ENCODE measurements at regions not wholly inside any gene's neighbourhood (a gene's known extent, or its start where the extent isn't known, plus 50 kb on each side); places are given as distances from the start of the nearest gene placed in this dataset.

GRCh38 chr10:131724169-131724545, 176.7 kb upstream of the PPP2R2D start:
- Histone ChIP-seq H3K27me3 (ENCODE audit: insufficient read depth, low read depth) (peaks cover 2% of the 10 kb centered on the region; the same call in 1 of the 2 replicates), H3K4me2 (no peak overlapping the region), H4K20me1 (ENCODE audit: insufficient read depth) (no peaks in the 10 kb centered on the region), H3K27ac (no peak overlapping the region), H3K9ac (no peak overlapping the region), H3K4me1 (ENCODE audit: low read depth, poor library complexity, severe bottlenecking) (no peaks in the 10 kb centered on the region), H3K36me3 (ENCODE audit: insufficient read depth) (no peaks in the 10 kb centered on the region), H3K4me3 (IDR thresholded peaks at IDR 0.05; ENCODE audit: insufficient read depth, low read depth, low read length) (no peak overlapping the region), H3K79me2 (ENCODE audit: insufficient read depth, low read depth) (no peaks in the 10 kb centered on the region), H2AFZ (ENCODE audit: low read depth) (no peak overlapping the region)
- no peak for TF ChIP-seq CTCF (conservative IDR thresholded peaks at IDR 0.05; ENCODE audit: low read depth, low read length)

DNA sequence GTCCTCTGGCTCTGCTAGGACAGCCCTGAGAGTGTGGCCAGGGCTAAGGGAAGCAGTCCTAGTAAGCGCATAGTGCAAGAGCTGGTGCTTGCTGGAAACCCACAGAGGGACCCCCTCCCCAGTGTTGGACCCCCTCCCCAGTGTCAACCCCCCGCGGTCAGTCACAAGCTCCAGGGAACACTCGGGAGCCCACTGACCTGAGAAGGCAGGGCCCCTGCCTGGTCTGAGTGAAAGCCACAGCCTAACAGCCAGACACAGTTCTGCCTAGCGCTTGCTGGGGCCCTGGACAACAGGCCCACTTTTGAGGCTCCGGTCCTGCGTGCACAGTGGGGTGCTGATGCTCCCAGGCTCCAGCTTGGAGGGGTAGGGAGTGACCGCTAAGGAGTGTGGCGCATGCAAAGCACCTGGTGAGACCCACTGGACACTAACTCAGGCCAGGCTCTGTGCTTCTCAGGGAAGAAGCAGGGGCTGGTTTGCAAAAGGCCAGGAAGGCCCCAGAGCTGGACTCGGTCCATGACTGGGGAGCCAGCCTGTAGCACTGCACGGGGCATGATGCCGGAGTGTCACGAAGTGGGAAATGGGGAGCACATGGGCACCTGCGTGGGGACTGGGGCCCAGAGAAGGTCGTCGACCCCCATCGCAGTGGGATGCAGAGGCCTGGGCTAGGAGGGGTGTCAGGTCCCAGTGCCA, 175.8 kb upstream of the PPP2R2D start:
- H3K27ac ChIP-seq = no peak overlapping the region
- H4K20me1 ChIP-seq (ENCODE audit: insufficient read depth) = no peaks in the 10 kb centered on the region
- H3K4me3 ChIP-seq (IDR thresholded peaks at IDR 0.05; ENCODE audit: insufficient read depth, low read depth, low read length) = no peak overlapping the region
- H3K79me2 ChIP-seq (ENCODE audit: insufficient read depth, low read depth) = no peaks in the 10 kb centered on the region
- TF ChIP-seq CTCF (conservative IDR thresholded peaks at IDR 0.05; ENCODE audit: low read depth, low read length) = no peak
- H3K4me1 ChIP-seq (ENCODE audit: low read depth, poor library complexity, severe bottlenecking) = no peaks in the 10 kb centered on the region
- H3K9ac ChIP-seq = no peak overlapping the region
- peaks cover 2% of the 10 kb centered on the region; the same call in 1 of the 2 replicates for H3K27me3 ChIP-seq (ENCODE audit: insufficient read depth, low read depth)
- H3K4me2 ChIP-seq = no peak overlapping the region
- no peak overlapping the region for H2AFZ ChIP-seq (ENCODE audit: low read depth)
- H3K36me3 ChIP-seq (ENCODE audit: insufficient read depth) = no peaks in the 10 kb centered on the region

DNA sequence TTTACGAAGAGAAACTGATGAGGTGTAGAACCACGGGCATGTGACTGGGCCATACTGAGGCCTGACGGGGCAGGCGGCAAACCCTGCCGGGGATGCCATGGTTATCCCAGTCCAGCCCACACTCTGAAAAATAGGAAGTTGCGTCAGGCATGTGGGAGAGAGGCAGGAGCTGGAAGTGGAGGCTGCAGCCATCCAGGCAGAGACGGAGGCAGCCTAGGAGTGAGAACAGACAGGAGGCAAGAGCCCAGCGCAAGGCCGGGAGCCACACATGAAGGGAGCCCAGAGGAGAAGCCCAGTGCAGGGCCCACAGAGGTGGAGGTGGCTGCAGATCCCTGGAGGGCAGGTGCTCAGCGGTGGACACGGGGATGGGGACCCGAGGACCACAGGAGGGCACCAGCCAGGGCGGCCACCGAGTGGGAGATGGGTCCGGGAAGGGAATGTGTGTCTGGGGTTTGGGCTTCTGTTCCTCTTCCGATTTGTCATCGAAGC, 175.2 kb upstream of the PPP2R2D start:
- Histone ChIP-seq H3K4me1 (ENCODE audit: low read depth, poor library complexity, severe bottlenecking) (no peaks in the 10 kb centered on the region), H2AFZ (ENCODE audit: low read depth) (no peak overlapping the region), H3K4me2 (no peak overlapping the region), H3K4me3 (IDR thresholded peaks at IDR 0.05; ENCODE audit: insufficient read depth, low read depth, low read length) (no peak overlapping the region), H3K79me2 (ENCODE audit: insufficient read depth, low read depth) (no peaks in the 10 kb centered on the region), H3K27me3 (ENCODE audit: insufficient read depth, low read depth) (peaks cover 2% of the 10 kb centered on the region; the same call in 1 of the 2 replicates), H3K36me3 (ENCODE audit: insufficient read depth) (no peaks in the 10 kb centered on the region), H4K20me1 (ENCODE audit: insufficient read depth) (no peaks in the 10 kb centered on the region), H3K9ac (no peak overlapping the region), H3K27ac (no peak overlapping the region)
- no peak for TF ChIP-seq CTCF (conservative IDR thresholded peaks at IDR 0.05; ENCODE audit: low read depth, low read length)

- peaks cover 2% of the 10 kb centered on the region; the same call in 1 of the 2 replicates for H3K27me3 ChIP-seq (ENCODE audit: insufficient read depth, low read depth)
- no peaks in the 10 kb centered on the region for H3K36me3 ChIP-seq (ENCODE audit: insufficient read depth)
- no peaks in the 10 kb centered on the region for H4K20me1 ChIP-seq (ENCODE audit: insufficient read depth)
- no peaks in the 10 kb centered on the region for H3K4me1 ChIP-seq (ENCODE audit: low read depth, poor library complexity, severe bottlenecking)
- no peak overlapping the region for H2AFZ ChIP-seq (ENCODE audit: low read depth)
- TF ChIP-seq CTCF (conservative IDR thresholded peaks at IDR 0.05; ENCODE audit: low read depth, low read length) = no peak
- H3K27ac ChIP-seq = no peak overlapping the region
- no peaks in the 10 kb centered on the region for H3K79me2 ChIP-seq (ENCODE audit: insufficient read depth, low read depth)
- no peak overlapping the region for H3K4me3 ChIP-seq (IDR thresholded peaks at IDR 0.05; ENCODE audit: insufficient read depth, low read depth, low read length)
- H3K4me2 ChIP-seq = no peak overlapping the region
- H3K9ac ChIP-seq = no peak overlapping the region
Observed at GRCh38 chr10:131726076-131726880, 174.5 kb upstream of the PPP2R2D start.
